ENCODE measurements at regions not wholly inside any gene's neighbourhood (a gene's known extent, or its start where the extent isn't known, plus 50 kb on each side); places are given as distances from the start of the nearest gene placed in this dataset.

DNA sequence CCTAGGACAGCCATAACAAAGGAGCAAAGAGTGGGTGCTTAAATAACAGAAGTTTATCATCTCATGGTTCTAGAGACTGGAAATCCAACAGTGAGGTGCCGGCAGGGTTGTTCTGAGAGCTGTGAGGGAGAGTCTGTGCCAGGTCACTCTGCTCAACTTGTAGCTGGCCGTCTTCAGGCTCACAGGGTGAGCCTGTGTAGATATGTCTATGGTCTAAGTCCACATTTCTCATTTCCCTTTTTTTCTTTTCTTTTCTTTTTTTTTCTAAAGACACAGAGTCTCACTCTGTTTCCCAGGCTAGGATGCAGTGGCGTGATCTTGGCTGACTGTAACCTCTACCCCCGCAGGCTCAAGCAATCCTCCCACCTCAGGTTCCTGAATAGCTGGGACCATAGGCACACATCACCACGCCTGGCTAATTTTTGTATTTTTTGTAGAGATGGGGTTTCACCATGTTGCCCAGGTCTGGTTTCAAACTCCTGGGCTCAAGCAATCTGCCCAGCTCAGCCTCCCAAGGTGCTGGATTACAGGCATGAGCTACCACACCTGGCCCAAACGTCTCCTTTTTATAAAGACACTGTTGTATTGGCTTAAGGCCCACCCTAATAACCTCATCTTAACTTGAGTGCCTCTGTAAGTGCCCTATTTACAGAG, 142.2 kb downstream of the SP3 start:
- Mint-ChIP-seq H3K27ac (ENCODE audit: low read depth, unreplicated experiment) (no peak overlapping the region), H3K4me3 (ENCODE audit: unreplicated experiment) (no peak overlapping the region), H3K4me1 (ENCODE audit: insufficient read depth, unreplicated experiment) (peaks cover under 1% of the 10 kb centered on the region), H3K36me3 (ENCODE audit: insufficient read depth, unreplicated experiment) (no peaks in the 10 kb centered on the region), H3K9me3 (ENCODE audit: unreplicated experiment) (no peaks in the 10 kb centered on the region), H3K27me3 (ENCODE audit: insufficient read depth, unreplicated experiment) (peaks cover 29% of the 10 kb centered on the region)
- no TSS peak for BruUV-seq (replicated peaks)
- CTCF ChIA-PET: interaction anchor here (0.6 to 1.0 kb wide), 2 partner anchors 787 to 1017 kb away, joined by 3 read pairs; no protein-coding TSS in a partner anchor
- POLR2A ChIA-PET: interaction anchor here (1.5 kb wide), 1 partner anchor 17 kb away, joined by 3 read pairs; no protein-coding TSS in a partner anchor
- intact Hi-C loops (cut with micrococcal nuclease): no loop called here
- DNase-seq (ENCODE audit: unreplicated experiment): no peak
- TF ChIP-seq, protein P1, sequence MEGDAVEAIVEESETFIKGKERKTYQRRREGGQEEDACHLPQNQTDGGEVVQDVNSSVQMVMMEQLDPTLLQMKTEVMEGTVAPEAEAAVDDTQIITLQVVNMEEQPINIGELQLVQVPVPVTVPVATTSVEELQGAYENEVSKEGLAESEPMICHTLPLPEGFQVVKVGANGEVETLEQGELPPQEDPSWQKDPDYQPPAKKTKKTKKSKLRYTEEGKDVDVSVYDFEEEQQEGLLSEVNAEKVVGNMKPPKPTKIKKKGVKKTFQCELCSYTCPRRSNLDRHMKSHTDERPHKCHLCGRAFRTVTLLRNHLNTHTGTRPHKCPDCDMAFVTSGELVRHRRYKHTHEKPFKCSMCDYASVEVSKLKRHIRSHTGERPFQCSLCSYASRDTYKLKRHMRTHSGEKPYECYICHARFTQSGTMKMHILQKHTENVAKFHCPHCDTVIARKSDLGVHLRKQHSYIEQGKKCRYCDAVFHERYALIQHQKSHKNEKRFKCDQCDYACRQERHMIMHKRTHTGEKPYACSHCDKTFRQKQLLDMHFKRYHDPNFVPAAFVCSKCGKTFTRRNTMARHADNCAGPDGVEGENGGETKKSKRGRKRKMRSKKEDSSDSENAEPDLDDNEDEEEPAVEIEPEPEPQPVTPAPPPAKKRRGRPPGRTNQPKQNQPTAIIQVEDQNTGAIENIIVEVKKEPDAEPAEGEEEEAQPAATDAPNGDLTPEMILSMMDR (IDR thresholded peaks at IDR 0.05; ENCODE audit: unreplicated experiment): no peak

- Mint-ChIP-seq H3K4me1 (ENCODE audit: insufficient read depth, unreplicated experiment) (peaks cover 6% of the 10 kb centered on the region), H3K27me3 (ENCODE audit: insufficient read depth, unreplicated experiment) (peaks cover 29% of the 10 kb centered on the region), H3K4me3 (ENCODE audit: unreplicated experiment) (no peak overlapping the region), H3K27ac (ENCODE audit: low read depth, unreplicated experiment) (no peak overlapping the region), H3K36me3 (ENCODE audit: insufficient read depth, unreplicated experiment) (no peaks in the 10 kb centered on the region), H3K9me3 (ENCODE audit: unreplicated experiment) (no peaks in the 10 kb centered on the region)
- DNase-seq (ENCODE audit: unreplicated experiment): no peak
- TF ChIP-seq, protein P1 (IDR thresholded peaks at IDR 0.05; ENCODE audit: unreplicated experiment): no peak
- intact Hi-C loops (cut with micrococcal nuclease): no loop called here
- POLR2A ChIA-PET: interaction anchor here (1.5 kb wide), 1 partner anchor 17 kb away, joined by 3 read pairs; no protein-coding TSS in a partner anchor
- BruUV-seq (replicated peaks): no TSS peak
- CTCF ChIA-PET: interaction anchor here (0.6 kb wide), 1 partner anchor 786 kb away, joined by 3 read pairs; no protein-coding TSS in a partner anchor
Measured at GRCh38 chr2:173823543-173823939, 141.6 kb downstream of the SP3 start.

DNA sequence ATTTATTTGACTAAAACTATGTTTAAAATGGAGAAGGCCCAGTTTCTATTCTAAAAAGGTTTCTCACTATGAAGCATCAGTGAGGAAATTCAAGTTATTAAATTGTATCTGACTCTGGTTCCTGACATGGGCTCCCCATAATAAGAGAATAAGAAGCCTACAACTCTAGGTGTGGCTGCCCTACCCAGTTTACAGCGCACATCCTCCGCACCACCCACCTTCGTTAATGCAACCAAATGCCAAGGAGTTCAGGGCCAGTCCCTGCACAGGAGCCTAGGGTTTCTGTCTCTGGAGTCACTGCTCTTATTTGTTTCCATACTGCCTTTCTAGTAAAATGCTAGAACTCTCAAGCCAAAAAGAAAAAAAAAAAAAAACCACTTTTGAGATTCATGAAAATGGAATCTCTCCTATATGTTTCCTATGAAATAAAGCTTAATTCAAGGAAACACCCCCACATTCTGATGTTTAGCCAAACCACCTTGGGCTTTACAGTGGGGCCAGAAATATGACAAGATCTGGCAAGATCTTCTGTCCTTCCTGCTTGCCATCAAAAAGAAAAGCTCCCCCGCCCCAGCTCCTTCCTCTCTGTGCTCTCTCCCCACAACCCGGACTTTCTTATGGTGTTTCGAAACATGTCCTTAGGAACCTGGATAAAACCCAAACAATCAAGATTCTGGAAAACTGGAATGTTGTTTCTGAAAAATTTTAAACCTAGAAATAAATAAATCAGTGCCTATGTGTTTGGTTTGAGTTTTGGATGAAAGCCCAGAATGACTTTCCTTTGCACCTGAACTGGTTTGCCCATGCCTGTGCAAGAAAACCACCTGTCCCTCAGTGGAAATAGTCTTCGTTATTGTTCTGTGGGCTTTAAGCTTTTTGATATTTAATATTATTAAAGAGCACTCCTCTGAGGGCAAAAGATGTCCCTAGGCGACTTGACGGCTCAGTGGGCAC, 136.7 kb downstream of the SP3 start:
- Mint-ChIP-seq H3K4me1 (ENCODE audit: insufficient read depth, unreplicated experiment) (peaks cover 15% of the 10 kb centered on the region), H3K36me3 (ENCODE audit: insufficient read depth, unreplicated experiment) (no peaks in the 10 kb centered on the region), H3K9me3 (ENCODE audit: unreplicated experiment) (no peaks in the 10 kb centered on the region), H3K27ac (ENCODE audit: low read depth, unreplicated experiment) (peak overlapping the region; percentile 19), H3K27me3 (ENCODE audit: insufficient read depth, unreplicated experiment) (no peaks in the 10 kb centered on the region), H3K4me3 (ENCODE audit: unreplicated experiment) (peak overlapping the region; percentile 40)
- ChIA-PET POLR2A (interaction anchor here (0.6 to 1.5 kb wide), 3 partner anchors 12 to 224 kb away, joined by 3 to 4 read pairs (median 3); no protein-coding TSS in a partner anchor), CTCF (no interaction called here)
- TF ChIP-seq, protein P1 (IDR thresholded peaks at IDR 0.05; ENCODE audit: unreplicated experiment): no peak
- intact Hi-C loops (cut with micrococcal nuclease): no loop called here
- peak; percentile 83 for DNase-seq (ENCODE audit: unreplicated experiment)
- no TSS peak for BruUV-seq (replicated peaks)

GRCh38 chr2:173829727-173830126, 135.4 kb downstream of the SP3 start:
- POLR2A ChIA-PET: interaction anchor here (0.6 to 1.5 kb wide), 2 partner anchors 14 to 389 kb away, joined by 4 read pairs; no protein-coding TSS in a partner anchor
- Mint-ChIP-seq H3K27ac (ENCODE audit: low read depth, unreplicated experiment) (no peak overlapping the region), H3K4me1 (ENCODE audit: insufficient read depth, unreplicated experiment) (peaks cover 15% of the 10 kb centered on the region), H3K4me3 (ENCODE audit: unreplicated experiment) (no peak overlapping the region), H3K9me3 (ENCODE audit: unreplicated experiment) (peaks cover 2% of the 10 kb centered on the region), H3K36me3 (ENCODE audit: insufficient read depth, unreplicated experiment) (no peaks in the 10 kb centered on the region), H3K27me3 (ENCODE audit: insufficient read depth, unreplicated experiment) (peaks cover 9% of the 10 kb centered on the region)
- no TSS peak for BruUV-seq (replicated peaks)
- intact Hi-C loops (cut with micrococcal nuclease): no loop called here
- TF ChIP-seq, protein P1 (IDR thresholded peaks at IDR 0.05; ENCODE audit: unreplicated experiment): no peak
- DNase-seq (ENCODE audit: unreplicated experiment): no peak
- CTCF ChIA-PET: no interaction called here
